ENCODE measurements at regions not wholly inside any gene's neighbourhood (a gene's known extent, or its start where the extent isn't known, plus 50 kb on each side); places are given as distances from the start of the nearest gene placed in this dataset.
"Not testable (repeated sequence)": the region's sequence is repeated elsewhere in the genome, so short reads cannot be mapped to it uniquely, and the experiment has no call there.

- DNase-seq = not testable (repeated sequence)
These were observed 85.1 kb upstream of the MAP4 start for GRCh38 chr3:48101301-48101650.

DNA sequence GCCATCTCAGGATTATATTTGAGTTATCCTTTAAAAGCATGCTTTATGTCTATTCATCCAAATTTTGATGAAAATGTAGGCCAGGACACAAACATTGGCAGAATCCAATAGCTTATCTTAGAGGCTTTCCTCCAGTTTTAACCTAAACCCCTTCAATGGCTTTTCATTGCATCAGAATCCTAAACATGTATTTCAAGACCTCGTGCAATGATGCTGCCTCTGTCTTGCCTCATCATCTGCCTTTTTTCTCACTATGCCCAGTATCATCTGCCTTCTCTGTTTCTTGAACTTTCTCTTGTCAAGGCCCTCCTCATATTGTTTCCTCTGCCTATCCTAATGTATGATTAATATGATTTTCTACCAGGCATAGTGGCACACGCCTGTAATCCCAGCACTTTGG lies 76.1 kb upstream of the MAP4 start:
- no peak for DNase-seq

- no peak for DNase-seq
These were observed 74.1 kb upstream of the MAP4 start for GRCh38 chr3:48090166-48090939.

DNA sequence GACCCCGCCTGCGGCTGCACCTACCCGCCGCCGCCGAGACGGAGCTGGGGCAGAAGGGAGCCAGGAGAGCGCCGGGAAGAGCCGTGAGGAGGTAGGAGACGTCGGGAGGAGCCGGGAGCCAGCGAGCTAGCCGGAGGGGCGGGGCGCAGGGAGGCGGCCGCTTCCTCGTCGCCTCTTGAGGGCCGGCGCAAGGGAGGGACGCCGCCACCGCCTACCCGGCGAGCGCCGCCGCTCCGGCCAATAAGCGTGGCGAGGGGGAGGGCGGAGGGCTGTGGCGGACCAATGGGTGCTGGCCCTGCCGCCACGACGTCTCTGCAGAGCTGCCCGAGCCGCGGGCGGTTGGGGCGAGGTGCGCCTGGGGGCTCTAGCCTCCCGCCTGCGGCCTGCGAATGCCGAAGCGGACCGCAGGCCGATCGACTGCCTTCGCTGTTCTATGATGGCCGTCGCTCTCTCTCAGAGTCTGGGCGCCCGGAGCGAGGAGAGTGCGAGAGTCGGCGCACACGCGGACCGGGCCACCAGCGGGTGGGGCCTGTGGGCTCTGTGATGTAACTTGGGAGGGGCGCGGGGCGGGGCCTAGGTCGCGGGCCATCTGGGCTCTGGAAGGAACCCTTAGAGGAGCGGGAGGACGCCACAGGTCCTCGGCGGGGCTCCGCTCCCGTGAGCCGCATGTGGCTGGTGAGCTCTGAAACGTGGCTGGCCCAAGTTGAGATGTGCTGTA lies 72.7 kb upstream of the MAP4 start:
- peak; percentile 85 for DNase-seq

GRCh38 chr3:48088056-48088748 lies 72.0 kb upstream of the MAP4 start:
- DNase-seq = no peak

DNA sequence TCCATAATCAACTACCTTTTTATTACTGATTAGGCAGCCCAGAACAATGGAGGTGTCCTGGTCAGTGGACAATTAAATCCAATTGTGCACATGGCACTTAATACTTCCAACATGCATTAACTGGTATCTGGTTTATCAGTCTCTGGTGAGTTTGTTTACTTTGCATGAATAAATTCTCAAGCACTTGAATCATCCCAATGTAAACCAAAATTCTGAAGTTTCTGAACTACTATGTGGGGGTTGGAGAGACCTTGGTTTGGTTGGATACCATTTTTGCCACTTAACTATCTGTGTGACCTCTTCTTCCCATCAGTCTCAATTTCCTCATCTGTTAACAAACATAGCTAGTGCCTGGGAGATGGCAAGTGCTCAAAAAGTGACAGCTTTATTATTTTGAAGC lies 70.5 kb upstream of the MAP4 start:
- DNase-seq = no peak

- DNase-seq = no peak
These were observed 68.7 kb upstream of the MAP4 start for GRCh38 chr3:48084929-48085328.

DNA sequence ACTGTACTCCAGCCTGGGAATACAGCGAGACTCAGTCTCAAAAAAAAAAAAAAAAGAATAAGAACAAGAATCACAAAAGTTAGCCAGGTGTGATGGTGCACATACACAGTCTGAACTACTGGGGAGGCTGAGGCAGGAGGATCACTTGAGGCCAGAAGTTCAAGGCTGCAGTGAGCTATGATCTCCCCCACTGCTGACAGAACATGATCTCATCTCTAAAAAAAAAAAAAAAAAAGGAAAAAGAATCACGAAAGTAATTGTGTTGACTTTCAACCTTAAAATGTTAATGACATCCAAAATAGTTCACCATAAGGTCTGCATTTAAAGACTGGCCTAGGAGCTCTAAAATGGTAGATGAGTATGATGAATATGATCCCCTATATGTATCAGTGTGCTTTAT lies 68.0 kb upstream of the MAP4 start:
- DNase-seq = no peak

DNA sequence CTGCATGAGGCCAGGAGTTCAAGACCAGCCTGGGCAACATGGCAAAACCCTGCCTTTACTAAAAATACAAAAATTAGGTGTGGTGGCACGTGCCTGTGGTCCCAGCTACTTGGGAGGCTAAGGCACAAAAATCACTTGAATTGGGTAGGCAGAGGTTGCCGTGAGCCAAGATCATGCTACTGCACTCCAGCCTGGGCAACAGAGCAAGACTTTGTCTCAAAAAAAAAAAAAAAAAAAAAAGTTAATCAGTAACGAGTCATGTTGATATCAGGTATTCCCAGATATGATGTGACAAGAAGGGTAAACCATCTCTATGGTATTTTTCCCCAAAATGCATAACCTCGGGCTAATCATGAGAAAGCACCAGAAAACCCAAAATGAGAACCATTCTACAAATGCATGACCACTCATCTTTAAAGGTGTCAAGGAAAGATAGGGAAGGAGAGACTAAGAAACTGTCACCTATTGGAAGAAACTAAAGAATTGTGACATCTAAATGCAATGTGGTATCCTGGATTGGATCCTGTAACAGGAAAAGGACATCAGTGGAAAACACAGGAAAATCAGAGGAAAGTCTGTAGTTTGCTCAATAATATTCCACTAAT lies 66.5 kb upstream of the MAP4 start:
- DNase-seq = no peak

DNA sequence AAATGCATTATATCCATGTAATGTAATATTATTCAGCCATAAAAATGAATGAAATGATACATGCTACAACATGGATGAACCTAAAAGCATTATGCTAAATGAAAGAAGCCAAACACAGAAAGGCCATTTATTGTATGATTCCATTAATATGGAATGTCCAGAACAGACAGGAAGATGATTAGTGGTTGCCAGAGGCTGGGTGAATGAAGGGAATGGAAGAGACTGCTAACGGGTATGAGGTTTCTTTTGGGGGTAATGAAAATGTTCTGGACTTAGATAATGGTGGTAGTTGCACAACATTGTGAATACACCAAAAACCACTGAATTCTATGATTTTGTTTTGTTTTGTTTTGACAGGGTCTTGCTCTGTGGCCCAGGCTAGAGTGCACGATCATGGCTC lies 61.6 kb upstream of the MAP4 start:
- DNase-seq = no peak

GRCh38 chr3:48070030-48070429 lies 53.8 kb upstream of the MAP4 start:
- DNase-seq = no peak

- no peak for DNase-seq
These were observed 53.1 kb upstream of the MAP4 start for GRCh38 chr3:48069339-48069738.

DNA sequence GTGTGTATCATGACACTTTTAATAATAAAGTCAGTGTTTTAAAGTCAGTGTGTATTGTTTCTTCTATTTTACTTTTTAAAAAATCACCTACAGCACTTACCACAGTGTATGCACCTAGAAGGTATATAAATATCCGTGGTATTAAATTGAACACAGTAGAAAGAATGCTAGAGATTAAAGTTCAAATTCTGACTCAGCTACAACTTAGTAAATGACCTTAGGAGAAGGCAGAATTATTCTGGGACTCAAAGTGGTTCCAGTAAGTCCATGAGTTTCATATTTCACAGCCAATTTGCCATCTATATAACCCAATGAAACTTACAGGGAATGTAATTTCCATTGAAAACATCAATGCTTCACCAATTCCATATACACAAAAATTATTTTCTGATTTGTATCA lies 52.7 kb upstream of the MAP4 start:
- no peak for DNase-seq

- not testable (repeated sequence) for DNase-seq
These were observed 52.1 kb upstream of the MAP4 start for GRCh38 chr3:48068320-48068719.

DNA sequence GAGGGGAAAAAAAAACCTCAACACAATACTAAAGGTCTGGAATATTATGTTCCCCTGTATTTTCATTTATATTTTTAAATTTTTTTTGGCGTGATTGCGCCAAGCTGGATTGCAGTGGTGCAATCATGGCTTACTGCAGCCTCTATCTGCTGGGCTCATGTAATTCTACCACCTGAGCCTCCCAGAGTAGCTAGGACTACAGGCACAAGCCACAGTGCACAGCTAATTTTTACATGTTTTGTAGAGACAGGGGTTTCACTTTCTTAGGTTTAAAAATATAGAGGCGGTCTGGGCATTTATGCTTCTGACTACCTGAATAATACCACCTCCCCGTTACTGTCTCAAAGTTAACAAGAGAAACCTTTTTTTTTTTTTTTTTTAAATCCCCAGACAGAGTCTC lies 51.1 kb upstream of the MAP4 start:
- DNase-seq = no peak
